Tibial artery (tissue), 4 donors: ENCODE measurements at regions not wholly inside any gene's neighbourhood (a gene's known extent, or its start where the extent isn't known, plus 50 kb on each side); places are given as distances from the start of the nearest gene placed in this dataset.
"Not testable (repeated sequence)": the region's sequence is repeated elsewhere in the genome, so short reads cannot be mapped to it uniquely, and the experiment has no call there.

ENCODE experiments used
- DNase-seq, 2 donors: peaks; one replicate each; pipeline ENCODE4 v3.0.0-alpha.2; 2019
- H3K27ac ChIP-seq, 2 donors: fragments of 200-600 bp; sonication (generic) in 1 of 2; 1 replicate in 1 of 2; 2 replicates in 1 of 2; pipeline ENCODE4 v1.5.1; 2018 to 2019; ENCODE audit warnings: mild to moderate bottlenecking in 1 of 2
- H3K27me3 ChIP-seq, 2 donors: fragments of 200-600 bp; sonication (generic) in 1 of 2; one replicate each; pipeline versions ENCODE4 v1.5.1 to v1.6.0; 2016 to 2019
- H3K36me3 ChIP-seq, 3 donors: fragments of 200-600 bp; sonication (generic) in 2 of 3; one replicate each; pipeline ENCODE4 v1.5.1; 2016 to 2019; ENCODE audit warnings: mild to moderate bottlenecking in 2 of 3
- H3K4me1 ChIP-seq, 4 donors: fragments of 200-600 bp; sonication (generic) in 2 of 4; 1 replicate in 3 of 4; 2 replicates in 1 of 4; pipeline ENCODE4 v1.5.1; 2016 to 2019
- H3K4me3 ChIP-seq, 2 donors: fragments of 200-600 bp; sonication (generic) in 1 of 2; 1 replicate in 1 of 2; 2 replicates in 1 of 2; pipeline ENCODE4 v1.5.1; 2018 to 2019; ENCODE audit warnings: mild to moderate bottlenecking in 2 of 2
- H3K9me3 ChIP-seq, 3 donors: fragments of 200-600 bp; sonication (generic) in 1 of 3; one replicate each; pipeline ENCODE4 v1.5.1; 2016 to 2019
- intact Hi-C: fragments of 100-400 bp; cut with DNase I; formaldehyde crosslinking; loops from one replicate; pipeline ENCODE4 v1.15.0; 2023; ENCODE audit warnings: low total_unique reads
- TF ChIP-seq, protein P1 (sequence below), 2 experiments: fragments of 200-600 bp in 1 of 2; fragments of 450-650 bp in 1 of 2; IDR thresholded peaks; one replicate each; pipeline ENCODE4 v1.5.1; 2017 to 2019; ENCODE audit warnings: antibody characterized with exemption in 2 of 2, mild to moderate bottlenecking in 1 of 2, moderate library complexity in 1 of 2

GRCh38 chr15:24777307-24777706, 101.7 kb downstream of the NPAP1 start:
- intact Hi-C loops = no loop called here
- H3K36me3 ChIP-seq = no peaks in the 10 kb centered on the region
- peaks cover 0 to 13% (median 7%) of the 10 kb centered on the region in 3 donors for H3K9me3 ChIP-seq
- H3K4me1 ChIP-seq = no peaks in the 10 kb centered on the region
- TF ChIP-seq, protein P1, sequence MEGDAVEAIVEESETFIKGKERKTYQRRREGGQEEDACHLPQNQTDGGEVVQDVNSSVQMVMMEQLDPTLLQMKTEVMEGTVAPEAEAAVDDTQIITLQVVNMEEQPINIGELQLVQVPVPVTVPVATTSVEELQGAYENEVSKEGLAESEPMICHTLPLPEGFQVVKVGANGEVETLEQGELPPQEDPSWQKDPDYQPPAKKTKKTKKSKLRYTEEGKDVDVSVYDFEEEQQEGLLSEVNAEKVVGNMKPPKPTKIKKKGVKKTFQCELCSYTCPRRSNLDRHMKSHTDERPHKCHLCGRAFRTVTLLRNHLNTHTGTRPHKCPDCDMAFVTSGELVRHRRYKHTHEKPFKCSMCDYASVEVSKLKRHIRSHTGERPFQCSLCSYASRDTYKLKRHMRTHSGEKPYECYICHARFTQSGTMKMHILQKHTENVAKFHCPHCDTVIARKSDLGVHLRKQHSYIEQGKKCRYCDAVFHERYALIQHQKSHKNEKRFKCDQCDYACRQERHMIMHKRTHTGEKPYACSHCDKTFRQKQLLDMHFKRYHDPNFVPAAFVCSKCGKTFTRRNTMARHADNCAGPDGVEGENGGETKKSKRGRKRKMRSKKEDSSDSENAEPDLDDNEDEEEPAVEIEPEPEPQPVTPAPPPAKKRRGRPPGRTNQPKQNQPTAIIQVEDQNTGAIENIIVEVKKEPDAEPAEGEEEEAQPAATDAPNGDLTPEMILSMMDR (IDR thresholded peaks at IDR 0.05) = no peak
- no peak for DNase-seq
- H3K4me3 ChIP-seq = no peak overlapping the region
- peaks cover 0 to 2% of the 10 kb centered on the region in 2 donors for H3K27me3 ChIP-seq
- no peak overlapping the region for H3K27ac ChIP-seq

GRCh38 chr15:24784506-24784905, 108.9 kb downstream of the NPAP1 start:
- Histone ChIP-seq H3K27me3 (no peaks in the 10 kb centered on the region), H3K4me3 (no peak overlapping the region), H3K4me1 (no peaks in the 10 kb centered on the region), H3K9me3 (no peaks in the 10 kb centered on the region), H3K27ac (no peak overlapping the region), H3K36me3 (no peaks in the 10 kb centered on the region)
- no peak for DNase-seq
- intact Hi-C loops = no loop called here
- TF ChIP-seq, protein P1 (IDR thresholded peaks at IDR 0.05) = no peak

- DNase-seq = no peak
- TF ChIP-seq, protein P1 (IDR thresholded peaks at IDR 0.05) = no peak
Measured at GRCh38 chr15:24786347-24786746, 110.8 kb downstream of the NPAP1 start.

DNA sequence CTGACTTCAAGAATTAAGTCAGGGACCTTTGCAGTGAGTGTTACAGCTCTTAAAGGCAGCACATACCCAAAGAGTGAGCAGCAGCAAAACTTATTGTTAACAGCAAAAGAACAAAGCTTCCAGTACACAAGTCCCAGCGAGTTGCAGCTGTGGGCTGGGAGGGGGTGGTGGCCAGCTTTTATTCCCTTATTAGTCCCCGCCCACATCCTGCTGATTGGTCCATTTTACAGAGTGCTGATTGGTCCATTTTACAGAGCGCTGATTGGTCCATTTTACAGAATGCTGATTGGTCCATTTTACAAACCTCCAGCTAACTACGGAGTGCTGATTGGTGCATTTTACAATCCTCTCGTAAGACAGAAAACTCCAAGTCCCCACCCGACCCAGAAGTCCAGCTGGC, 127.0 kb downstream of the NPAP1 start:
- H3K36me3 ChIP-seq, intact Hi-C loops, H3K4me1 ChIP-seq, H3K27ac ChIP-seq, DNase-seq, H3K9me3 ChIP-seq, H3K27me3 ChIP-seq, H3K4me3 ChIP-seq: not testable (repeated sequence)

More at GRCh38 chr15:24786347-24786746, 110.8 kb downstream of the NPAP1 start:
- no peaks in the 10 kb centered on the region for H3K4me1 ChIP-seq
- H3K36me3 ChIP-seq = no peaks in the 10 kb centered on the region
- H3K4me3 ChIP-seq = no peak overlapping the region
- no peak overlapping the region for H3K27ac ChIP-seq
- no peaks in the 10 kb centered on the region for H3K9me3 ChIP-seq
- no peaks in the 10 kb centered on the region for H3K27me3 ChIP-seq
- intact Hi-C loops = no loop called here

GRCh38 chr15:24819680-24820079, 135.1 kb upstream of the SNRPN start:
- H3K27me3 ChIP-seq = peaks cover 0 to 4% of the 10 kb centered on the region in 2 donors
- intact Hi-C loops = no loop called here
- H3K9me3 ChIP-seq = peaks cover 0 to 5% (median 3%) of the 10 kb centered on the region in 3 donors
- DNase-seq = no peak
- H3K36me3 ChIP-seq = no peaks in the 10 kb centered on the region
- no peak overlapping the region for H3K27ac ChIP-seq
- H3K4me3 ChIP-seq = no peak overlapping the region
- TF ChIP-seq, protein P1 (IDR thresholded peaks at IDR 0.05) = no peak
- no peaks in the 10 kb centered on the region for H3K4me1 ChIP-seq

- intact Hi-C loops = no loop called here
- H3K27me3 ChIP-seq = peaks cover 0 to 4% of the 10 kb centered on the region in 2 donors
Measured at GRCh38 chr15:24823473-24823872, 131.3 kb upstream of the SNRPN start.

More at GRCh38 chr15:24823473-24823872, 131.3 kb upstream of the SNRPN start:
- TF ChIP-seq, protein P1 (IDR thresholded peaks at IDR 0.05) = no peak
- Histone ChIP-seq H3K4me1 (no peaks in the 10 kb centered on the region), H3K27ac (no peak overlapping the region), H3K36me3 (no peaks in the 10 kb centered on the region), H3K4me3 (no peak overlapping the region), H3K9me3 (peaks cover 0 to 5% (median 3%) of the 10 kb centered on the region in 3 donors)
- DNase-seq = no peak
